CD14-positive monocyte (primary cell): ENCODE measurements at regions not wholly inside any gene's neighbourhood (a gene's known extent, or its start where the extent isn't known, plus 50 kb on each side); places are given as distances from the start of the nearest gene placed in this dataset.

Experiments
- DNase-seq, 3 donors: peaks; one replicate each; pipeline ENCODE4 v3.0.0-alpha.2; 2011 to 2022
- H2AFZ ChIP-seq: 2 replicates; pipeline ENCODE4 v1.6.0; 2012; ENCODE audit warnings: mild to moderate bottlenecking, low read depth, low read length, inconsistent platforms; ENCODE audit not compliant: insufficient read depth, poor library complexity, severe bottlenecking
- H3K27ac ChIP-seq, 2 donors: 1 replicate in 1 of 2; 2 replicates in 1 of 2; pipeline ENCODE4 v1.5.1; 2012 to 2013; ENCODE audit warnings: low read length in 2 of 2, control low read depth in 1 of 2, inconsistent platforms in 1 of 2, low read depth in 1 of 2, mild to moderate bottlenecking in 1 of 2
- H3K27me3 ChIP-seq, 2 donors: one replicate each; pipeline versions ENCODE4 v1.6.0 to v1.6.1; 2011 to 2013; ENCODE audit warnings: low read length in 2 of 2; ENCODE audit not compliant: control insufficient read depth in 2 of 2, insufficient read depth in 2 of 2
- H3K36me3 ChIP-seq, 2 donors: replicated peaks in 1 of 2; 1 replicate in 1 of 2; 2 replicates in 1 of 2; pipeline versions ENCODE4 v1.5.1 to v1.6.1; 2012 to 2013; ENCODE audit warnings: low read length in 2 of 2, control low read depth in 1 of 2, inconsistent platforms in 1 of 2, mild to moderate bottlenecking in 1 of 2; ENCODE audit not compliant: insufficient read depth in 2 of 2, control insufficient read depth in 1 of 2
- H3K4me1 ChIP-seq, 2 donors: 1 replicate in 1 of 2; 2 replicates in 1 of 2; pipeline versions ENCODE4 v1.5.1 to v1.6.1; 2012 to 2013; ENCODE audit warnings: low read length in 2 of 2, control low read depth in 1 of 2, inconsistent platforms in 1 of 2, mild to moderate bottlenecking in 1 of 2, moderate library complexity in 1 of 2; ENCODE audit not compliant: insufficient read depth in 2 of 2, control insufficient read depth in 1 of 2
- H3K4me2 ChIP-seq: replicated peaks from 2 replicates; pipeline ENCODE3; 2012; ENCODE audit warnings: low read length, moderate library complexity, mild to moderate bottlenecking; ENCODE audit not compliant: poor library complexity, severe bottlenecking; ENCODE audit errors: extremely low read depth
- H3K4me3 ChIP-seq, 3 experiments: fragments of 200-600 bp in 1 of 3; sonication (generic) in 1 of 3; replicated peaks in 1 of 3; 1 replicate in 2 of 3; 2 replicates in 1 of 3; pipeline ENCODE4 v1.5.1; 2011 to 2013; ENCODE audit warnings: low read length in 3 of 3, mild to moderate bottlenecking in 3 of 3, control low read depth in 2 of 3, low read depth in 2 of 3, inconsistent platforms in 1 of 3, moderate library complexity in 1 of 3
- H3K79me2 ChIP-seq: 2 replicates; pipeline ENCODE4 v1.6.0; 2012; ENCODE audit warnings: mild to moderate bottlenecking, control low read depth, inconsistent platforms, low read length, moderate library complexity; ENCODE audit not compliant: insufficient read depth
- H3K9ac ChIP-seq: 2 replicates; pipeline ENCODE4 v1.6.0; 2017; ENCODE audit warnings: low read length, mild to moderate bottlenecking; ENCODE audit not compliant: insufficient read depth, poor library complexity, severe bottlenecking
- H3K9me3 ChIP-seq, 2 donors: replicated peaks in 1 of 2; 1 replicate in 1 of 2; 2 replicates in 1 of 2; pipeline versions ENCODE4 v1.5.1 to v1.6.1; 2012 to 2013; ENCODE audit warnings: low read length in 2 of 2, control low read depth in 1 of 2; ENCODE audit not compliant: control insufficient read depth in 1 of 2, insufficient read depth in 1 of 2
- H4K20me1 ChIP-seq: 2 replicates; pipeline ENCODE4 v1.6.0; 2012; ENCODE audit warnings: mild to moderate bottlenecking, low read length, control low read depth, moderate library complexity; ENCODE audit not compliant: insufficient read depth
- H3K27ac Mint-ChIP-seq, 7 donors: one replicate each; pipeline ENCODE4 v1.8.0; 2020; ENCODE audit warnings: mild to moderate bottlenecking in 7 of 7, mixed read lengths in 7 of 7, moderate library complexity in 6 of 7, inconsistent platforms in 2 of 7
- H3K27me3 Mint-ChIP-seq, 3 donors: one replicate each; pipeline ENCODE4 v1.8.0; 2021 to 2022; ENCODE audit warnings: low read depth in 3 of 3, mild to moderate bottlenecking in 3 of 3, mixed read lengths in 3 of 3, moderate library complexity in 3 of 3, inconsistent platforms in 1 of 3
- H3K36me3 Mint-ChIP-seq, 2 donors: one replicate each; pipeline ENCODE4 v1.8.0; 2020; ENCODE audit warnings: mixed read lengths in 2 of 2, inconsistent platforms in 1 of 2, mild to moderate bottlenecking in 1 of 2
- H3K4me1 Mint-ChIP-seq: one replicate; pipeline ENCODE4 v1.8.0; 2020; ENCODE audit warnings: mild to moderate bottlenecking, mixed read lengths
- H3K4me3 Mint-ChIP-seq, 2 donors: one replicate each; pipeline ENCODE4 v1.8.0; 2020; ENCODE audit warnings: mild to moderate bottlenecking in 2 of 2, mixed read lengths in 2 of 2, moderate library complexity in 1 of 2
- H3K9me3 Mint-ChIP-seq, 7 donors: one replicate each; pipeline ENCODE4 v1.8.0; 2020 to 2022; ENCODE audit warnings: mixed read lengths in 7 of 7, mild to moderate bottlenecking in 6 of 7, moderate library complexity in 6 of 7, inconsistent platforms in 2 of 7
- CTCF ChIP-seq: fragments of 200-600 bp; IDR thresholded peaks from one replicate; pipeline ENCODE4 v1.8.0; 2022; ENCODE audit warnings: antibody characterized with exemption, mild to moderate bottlenecking
- WGBS: methylation state at CpG from one replicate; pipeline ENCODE4 v1.1.5; 2013; ENCODE audit warnings: missing lambda C conversion rate; ENCODE audit not compliant: insufficient coverage; 5-methylcytosine and 5-hydroxymethylcytosine counted together
- intact Hi-C, 2 donors: fragments of 100-400 bp; cut with micrococcal nuclease; formaldehyde crosslinking; loops; one replicate each; pipeline versions ENCODE4 v1.15.0 to v1.15.1; 2023

- H3K4me2 ChIP-seq, result no peak overlapping the region
- peak overlapping the region; percentile 35 for H2AFZ ChIP-seq
- H4K20me1 ChIP-seq, result no peaks in the 10 kb centered on the region
- no peak overlapping the region for H3K27ac ChIP-seq
- Mint-ChIP-seq H3K9me3 (no peaks in the 10 kb centered on the region), H3K4me1 (peaks cover 40% of the 10 kb centered on the region), H3K4me3 (no peak overlapping the region), H3K27ac (no peak overlapping the region), H3K36me3 (no peaks in the 10 kb centered on the region), H3K27me3 (peaks cover 2 to 6% (median 3%) of the 10 kb centered on the region in 3 donors)
- no peaks in the 10 kb centered on the region for H3K9me3 ChIP-seq
- intact Hi-C loops, result no loop called here
- no peak for TF ChIP-seq CTCF
- H3K4me3 ChIP-seq, result no peak overlapping the region
- no peak for DNase-seq
- no peaks in the 10 kb centered on the region for H3K36me3 ChIP-seq
- peaks cover 13 to 43% of the 10 kb centered on the region in 2 donors for H3K4me1 ChIP-seq
- no peak overlapping the region for H3K9ac ChIP-seq
- no peaks in the 10 kb centered on the region for H3K27me3 ChIP-seq
- H3K79me2 ChIP-seq, result no peaks in the 10 kb centered on the region
- WGBS, result 93% methylated on average over 9 of the region's 10 CpGs
These were observed 103.3 kb upstream of the BOD1 start for GRCh38 chr5:173719731-173720082.

GRCh38 chr5:173720286-173720952 lies 104.0 kb upstream of the BOD1 start:
- Histone ChIP-seq H3K79me2 (no peaks in the 10 kb centered on the region), H3K9ac (no peak overlapping the region), H3K4me3 (no peak overlapping the region), H3K4me1 (peaks cover 13 to 36% of the 10 kb centered on the region in 2 donors), H3K27me3 (no peaks in the 10 kb centered on the region), H4K20me1 (no peaks in the 10 kb centered on the region), H3K4me2 (no peak overlapping the region), H2AFZ (no peak overlapping the region), H3K9me3 (no peaks in the 10 kb centered on the region), H3K36me3 (no peaks in the 10 kb centered on the region), H3K27ac (no peak overlapping the region)
- peaks cover 2 to 6% (median 3%) of the 10 kb centered on the region in 3 donors for H3K27me3 Mint-ChIP-seq
- H3K4me3 Mint-ChIP-seq, result no peak overlapping the region
- H3K9me3 Mint-ChIP-seq, result no peaks in the 10 kb centered on the region
- no peak for TF ChIP-seq CTCF
- DNase-seq, result no peak
- peak overlapping the region in 1 of 7 donors; percentile 45 for H3K27ac Mint-ChIP-seq
- intact Hi-C loops, result no loop called here
- peaks cover 34% of the 10 kb centered on the region for H3K4me1 Mint-ChIP-seq
- 13% methylated on average over 3 of the region's 8 CpGs for WGBS
- no peaks in the 10 kb centered on the region for H3K36me3 Mint-ChIP-seq
